ENCODE measurements at regions not wholly inside any gene's neighbourhood (a gene's known extent, or its start where the extent isn't known, plus 50 kb on each side); places are given as distances from the start of the nearest gene placed in this dataset.

DNA sequence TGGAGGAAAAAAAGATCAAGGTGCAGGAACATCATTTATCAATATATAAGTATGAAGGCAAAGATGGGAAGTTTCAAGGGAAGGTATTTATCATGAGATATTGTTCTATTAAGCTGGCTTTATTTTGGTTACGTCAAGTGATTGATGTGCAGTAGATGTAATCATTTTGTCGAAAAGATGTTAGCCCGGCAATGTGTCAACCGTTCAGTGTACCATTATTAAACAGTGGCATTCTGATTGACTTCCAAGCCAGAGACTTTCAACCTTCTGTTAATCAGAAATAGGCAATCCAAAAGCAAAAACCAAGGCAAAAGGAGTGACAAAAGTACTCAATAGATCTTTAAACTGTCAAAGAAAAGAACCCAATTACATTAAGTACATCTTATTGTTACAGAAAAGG lies 1340.3 kb upstream of the GOT2 start:
- TF ChIP-seq, protein P1, sequence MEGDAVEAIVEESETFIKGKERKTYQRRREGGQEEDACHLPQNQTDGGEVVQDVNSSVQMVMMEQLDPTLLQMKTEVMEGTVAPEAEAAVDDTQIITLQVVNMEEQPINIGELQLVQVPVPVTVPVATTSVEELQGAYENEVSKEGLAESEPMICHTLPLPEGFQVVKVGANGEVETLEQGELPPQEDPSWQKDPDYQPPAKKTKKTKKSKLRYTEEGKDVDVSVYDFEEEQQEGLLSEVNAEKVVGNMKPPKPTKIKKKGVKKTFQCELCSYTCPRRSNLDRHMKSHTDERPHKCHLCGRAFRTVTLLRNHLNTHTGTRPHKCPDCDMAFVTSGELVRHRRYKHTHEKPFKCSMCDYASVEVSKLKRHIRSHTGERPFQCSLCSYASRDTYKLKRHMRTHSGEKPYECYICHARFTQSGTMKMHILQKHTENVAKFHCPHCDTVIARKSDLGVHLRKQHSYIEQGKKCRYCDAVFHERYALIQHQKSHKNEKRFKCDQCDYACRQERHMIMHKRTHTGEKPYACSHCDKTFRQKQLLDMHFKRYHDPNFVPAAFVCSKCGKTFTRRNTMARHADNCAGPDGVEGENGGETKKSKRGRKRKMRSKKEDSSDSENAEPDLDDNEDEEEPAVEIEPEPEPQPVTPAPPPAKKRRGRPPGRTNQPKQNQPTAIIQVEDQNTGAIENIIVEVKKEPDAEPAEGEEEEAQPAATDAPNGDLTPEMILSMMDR (IDR thresholded peaks at IDR 0.05): no peak
- TF ChIP-seq POLR2A (IDR thresholded peaks at IDR 0.05): no peak

All from uterus (tissue), 2 donors.